Neural cell (in vitro differentiated cells): ENCODE measurements at regions not wholly inside any gene's neighbourhood (a gene's known extent, or its start where the extent isn't known, plus 50 kb on each side); places are given as distances from the start of the nearest gene placed in this dataset.

Source experiments
- EP300 ChIP-seq: fragments of 450-650 bp; conservative IDR thresholded peaks from 2 replicates; pipeline ENCODE4 v1.6.1; 2014; ENCODE audit warnings: antibody characterized with exemption, mild to moderate bottlenecking, moderate library complexity; ENCODE audit not compliant: poor library complexity, severe bottlenecking
- EZH2 ChIP-seq: fragments of 200-600, 300-800 bp; shearing (Covaris generic), sonication (generic); IDR thresholded peaks from 2 replicates; pipeline ENCODE4 v1.6.1; 2014; ENCODE audit warnings: antibody characterized with exemption, low read length, borderline replicate concordance, mild to moderate bottlenecking; ENCODE audit not compliant: insufficient read depth, poor library complexity, severe bottlenecking
- POLR2AphosphoS5 ChIP-seq: IDR thresholded peaks from 2 replicates; pipeline ENCODE4 v1.6.1; 2012
- RAD21 ChIP-seq: fragments of 450-650 bp; conservative IDR thresholded peaks from 2 replicates; pipeline ENCODE4 v1.6.1; 2014; ENCODE audit warnings: antibody characterized with exemption, mild to moderate bottlenecking, moderate library complexity
- SMC3 ChIP-seq: fragments of 450-650 bp; conservative IDR thresholded peaks from 2 replicates; pipeline ENCODE4 v1.6.1; 2014; ENCODE audit warnings: antibody characterized with exemption, mild to moderate bottlenecking, moderate library complexity; ENCODE audit not compliant: poor library complexity
- TAF1 ChIP-seq: IDR thresholded peaks from 2 replicates; pipeline ENCODE4 v1.6.1; 2012; ENCODE audit warnings: low read depth
- TF ChIP-seq, protein P1 (sequence below): fragments of 450-650 bp; IDR thresholded peaks from 2 replicates; pipeline ENCODE4 v1.5.1; 2014; ENCODE audit warnings: antibody characterized with exemption, mild to moderate bottlenecking, moderate library complexity; ENCODE audit not compliant: poor library complexity, severe bottlenecking
- TF ChIP-seq, protein P2 (sequence below): IDR thresholded peaks from 2 replicates; pipeline ENCODE4 v1.6.1; 2012; ENCODE audit warnings: borderline replicate concordance

DNA sequence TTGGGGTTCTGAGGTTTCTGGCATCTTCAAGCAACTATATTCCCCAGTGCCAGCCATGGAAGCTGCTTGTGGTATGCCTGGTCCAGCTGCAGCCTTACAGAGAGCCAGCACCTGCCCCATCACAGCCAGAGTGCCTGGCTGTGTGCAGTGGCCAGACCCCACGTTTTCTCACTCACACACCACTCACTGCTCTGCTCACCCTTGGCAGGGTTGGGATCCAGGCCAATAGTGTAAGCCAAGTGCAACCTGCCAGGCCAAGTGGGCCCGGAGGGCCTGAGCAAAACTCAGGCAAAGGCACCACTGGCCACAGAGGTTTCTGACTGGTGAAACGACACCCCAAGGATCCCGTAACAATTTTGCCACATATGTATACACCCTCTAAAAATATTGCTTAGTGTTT, 67.9 kb upstream of the EYA4 start:
- TF ChIP-seq, protein P1, sequence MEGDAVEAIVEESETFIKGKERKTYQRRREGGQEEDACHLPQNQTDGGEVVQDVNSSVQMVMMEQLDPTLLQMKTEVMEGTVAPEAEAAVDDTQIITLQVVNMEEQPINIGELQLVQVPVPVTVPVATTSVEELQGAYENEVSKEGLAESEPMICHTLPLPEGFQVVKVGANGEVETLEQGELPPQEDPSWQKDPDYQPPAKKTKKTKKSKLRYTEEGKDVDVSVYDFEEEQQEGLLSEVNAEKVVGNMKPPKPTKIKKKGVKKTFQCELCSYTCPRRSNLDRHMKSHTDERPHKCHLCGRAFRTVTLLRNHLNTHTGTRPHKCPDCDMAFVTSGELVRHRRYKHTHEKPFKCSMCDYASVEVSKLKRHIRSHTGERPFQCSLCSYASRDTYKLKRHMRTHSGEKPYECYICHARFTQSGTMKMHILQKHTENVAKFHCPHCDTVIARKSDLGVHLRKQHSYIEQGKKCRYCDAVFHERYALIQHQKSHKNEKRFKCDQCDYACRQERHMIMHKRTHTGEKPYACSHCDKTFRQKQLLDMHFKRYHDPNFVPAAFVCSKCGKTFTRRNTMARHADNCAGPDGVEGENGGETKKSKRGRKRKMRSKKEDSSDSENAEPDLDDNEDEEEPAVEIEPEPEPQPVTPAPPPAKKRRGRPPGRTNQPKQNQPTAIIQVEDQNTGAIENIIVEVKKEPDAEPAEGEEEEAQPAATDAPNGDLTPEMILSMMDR = no peak
- TF ChIP-seq TAF1 (no peak), EZH2 (no peak), POLR2AphosphoS5 (no peak), RAD21 (no peak), EP300 (no peak), SMC3 (no peak)
- TF ChIP-seq, protein P2, sequence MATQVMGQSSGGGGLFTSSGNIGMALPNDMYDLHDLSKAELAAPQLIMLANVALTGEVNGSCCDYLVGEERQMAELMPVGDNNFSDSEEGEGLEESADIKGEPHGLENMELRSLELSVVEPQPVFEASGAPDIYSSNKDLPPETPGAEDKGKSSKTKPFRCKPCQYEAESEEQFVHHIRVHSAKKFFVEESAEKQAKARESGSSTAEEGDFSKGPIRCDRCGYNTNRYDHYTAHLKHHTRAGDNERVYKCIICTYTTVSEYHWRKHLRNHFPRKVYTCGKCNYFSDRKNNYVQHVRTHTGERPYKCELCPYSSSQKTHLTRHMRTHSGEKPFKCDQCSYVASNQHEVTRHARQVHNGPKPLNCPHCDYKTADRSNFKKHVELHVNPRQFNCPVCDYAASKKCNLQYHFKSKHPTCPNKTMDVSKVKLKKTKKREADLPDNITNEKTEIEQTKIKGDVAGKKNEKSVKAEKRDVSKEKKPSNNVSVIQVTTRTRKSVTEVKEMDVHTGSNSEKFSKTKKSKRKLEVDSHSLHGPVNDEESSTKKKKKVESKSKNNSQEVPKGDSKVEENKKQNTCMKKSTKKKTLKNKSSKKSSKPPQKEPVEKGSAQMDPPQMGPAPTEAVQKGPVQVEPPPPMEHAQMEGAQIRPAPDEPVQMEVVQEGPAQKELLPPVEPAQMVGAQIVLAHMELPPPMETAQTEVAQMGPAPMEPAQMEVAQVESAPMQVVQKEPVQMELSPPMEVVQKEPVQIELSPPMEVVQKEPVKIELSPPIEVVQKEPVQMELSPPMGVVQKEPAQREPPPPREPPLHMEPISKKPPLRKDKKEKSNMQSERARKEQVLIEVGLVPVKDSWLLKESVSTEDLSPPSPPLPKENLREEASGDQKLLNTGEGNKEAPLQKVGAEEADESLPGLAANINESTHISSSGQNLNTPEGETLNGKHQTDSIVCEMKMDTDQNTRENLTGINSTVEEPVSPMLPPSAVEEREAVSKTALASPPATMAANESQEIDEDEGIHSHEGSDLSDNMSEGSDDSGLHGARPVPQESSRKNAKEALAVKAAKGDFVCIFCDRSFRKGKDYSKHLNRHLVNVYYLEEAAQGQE = no peak
